ENCODE measurements at regions not wholly inside any gene's neighbourhood (a gene's known extent, or its start where the extent isn't known, plus 50 kb on each side); places are given as distances from the start of the nearest gene placed in this dataset.

DNA sequence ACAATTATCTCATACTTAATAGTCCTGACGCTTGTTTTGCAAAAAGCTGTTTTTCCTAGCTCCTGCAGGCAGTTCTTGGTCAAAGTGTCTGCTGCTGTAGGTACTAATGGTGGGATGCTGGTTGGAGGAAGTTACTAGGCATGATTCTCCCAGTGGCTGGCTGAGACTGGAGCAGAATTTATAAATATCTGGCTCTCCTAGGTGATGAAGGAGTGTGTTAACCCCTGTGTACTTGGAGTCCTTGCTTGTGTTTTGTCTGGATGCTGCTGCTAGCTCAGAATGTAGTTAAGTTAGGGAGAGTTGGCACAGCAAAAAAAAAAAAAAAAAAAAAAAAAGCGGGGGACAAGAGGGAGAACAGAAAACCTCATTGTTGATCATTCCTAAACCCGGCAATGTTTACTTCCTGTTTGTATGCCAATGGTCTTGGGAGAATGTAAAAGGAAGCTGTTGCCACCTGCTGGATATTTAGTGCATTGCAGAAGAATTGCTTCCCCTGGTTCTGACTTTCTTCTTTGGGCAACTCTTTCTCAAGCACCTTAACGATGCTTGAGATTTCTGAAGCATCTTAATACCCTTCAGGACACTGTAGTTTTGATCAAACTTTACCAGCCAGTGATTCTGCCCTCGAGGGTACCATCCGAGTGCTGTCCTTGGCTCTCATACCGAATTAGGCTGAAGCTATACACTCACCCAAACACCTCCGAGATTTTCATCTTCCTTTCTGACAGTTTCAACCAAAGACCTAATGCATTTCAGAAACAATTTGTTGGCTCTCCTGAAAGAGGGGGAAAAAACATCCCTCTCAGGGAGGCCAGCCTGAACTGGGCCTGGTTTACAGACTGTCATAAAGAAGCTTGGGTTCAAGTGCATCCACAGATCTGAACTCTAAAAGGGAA, 71.7 kb upstream of the WWC1 start:
- Histone ChIP-seq H3K27ac (no peak overlapping the region), H2AFZ (peak overlapping the region; percentile 47; the same call in 1 of the 2 replicates), H3K27me3 (replicated peaks; ENCODE audit: insufficient read depth) (no peaks in the 10 kb centered on the region), H3K9ac (peak overlapping the region; percentile 31), H3K9me2 (ENCODE audit: insufficient read depth) (no peaks in the 10 kb centered on the region), H4K20me1 (ENCODE audit: insufficient read depth) (no peaks in the 10 kb centered on the region), H3K36me3 (ENCODE audit: low read depth) (peaks cover 40% of the 10 kb centered on the region; the same call in 1 of the 2 replicates), H3K4me2 (ENCODE audit: unreplicated experiment) (peak overlapping the region; percentile 22), H3K4me1 (ENCODE audit: insufficient read depth) (no peaks in the 10 kb centered on the region), H3K4me3 (peak overlapping the region; percentile 5; the same call in 1 of the 2 replicates), H3K9me3 (ENCODE audit: low read depth) (no peaks in the 10 kb centered on the region), H3F3A (ENCODE audit: insufficient read depth) (peaks cover 13% of the 10 kb centered on the region; the same call in 1 of the 2 replicates), H3K79me2 (ENCODE audit: insufficient read depth) (0 out of 2 replicates have a peak, but pooled peaks cover 13% of the 10 kb centered on the region)
- DNase-seq: peak; percentile 78
- in situ Hi-C loops (cut with MboI): loop anchor here (10.0 kb wide), 1 partner anchor 635 kb away; no protein-coding TSS in a partner anchor
- TF ChIP-seq EZH2phosphoT487 (IDR thresholded peaks at IDR 0.05; ENCODE audit: insufficient read depth, low read depth): no peak
- TF ChIP-seq EZH2 (IDR thresholded peaks at IDR 0.05; ENCODE audit: insufficient read depth, poor library complexity, severe bottlenecking): no peak
- 28 to 29% methylated on average over 8 of the region's 8 CpGs for WGBS, 2 experiments (ENCODE audit: low coverage in 1 of 2, low lambda C conversion rate in 2 of 2, missing lambda C conversion rate in 2 of 2)

DNA sequence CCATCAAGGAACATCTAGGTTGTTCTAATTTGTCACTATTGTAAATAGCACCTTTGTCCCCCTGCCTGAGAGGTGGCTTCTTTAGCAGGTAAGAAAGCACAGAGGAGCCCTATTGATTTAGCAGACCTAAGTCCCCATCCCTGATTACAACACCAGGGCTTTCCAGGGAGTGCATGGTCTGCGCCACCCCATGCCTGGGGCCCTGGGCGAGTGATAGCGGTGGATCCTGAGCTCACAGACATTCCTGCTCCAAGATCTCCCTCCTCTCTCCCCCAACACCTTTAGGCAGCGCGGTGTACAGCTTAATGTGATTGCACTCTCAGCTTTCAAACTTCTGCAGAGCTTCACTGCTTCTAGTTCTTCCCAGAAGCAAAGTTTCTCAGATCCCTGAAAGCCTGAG, 67.4 kb upstream of the WWC1 start:
- in situ Hi-C loops (cut with MboI): no loop called here
- Histone ChIP-seq H3K4me1 (ENCODE audit: insufficient read depth) (0 out of 2 replicates have a peak, but pooled peaks cover 4% of the 10 kb centered on the region), H3K4me3 (no peak overlapping the region), H4K20me1 (ENCODE audit: insufficient read depth) (no peaks in the 10 kb centered on the region), H3K9ac (no peak overlapping the region), H3F3A (ENCODE audit: insufficient read depth) (0 out of 2 replicates have a peak, but pooled peaks cover 3% of the 10 kb centered on the region), H3K36me3 (ENCODE audit: low read depth) (peaks cover 42% of the 10 kb centered on the region), H2AFZ (no peak overlapping the region), H3K9me2 (ENCODE audit: insufficient read depth) (no peaks in the 10 kb centered on the region), H3K4me2 (ENCODE audit: unreplicated experiment) (no peak overlapping the region), H3K9me3 (ENCODE audit: low read depth) (no peaks in the 10 kb centered on the region), H3K27me3 (replicated peaks; ENCODE audit: insufficient read depth) (no peaks in the 10 kb centered on the region), H3K79me2 (ENCODE audit: insufficient read depth) (0 out of 2 replicates have a peak, but pooled peaks cover 13% of the 10 kb centered on the region), H3K27ac (no peak overlapping the region)
- WGBS, 2 experiments (ENCODE audit: low coverage in 1 of 2, low lambda C conversion rate in 2 of 2, missing lambda C conversion rate in 2 of 2): 75 to 89% methylated on average over 5 of the region's 5 CpGs
- DNase-seq: no peak
- TF ChIP-seq EZH2 (IDR thresholded peaks at IDR 0.05; ENCODE audit: insufficient read depth, poor library complexity, severe bottlenecking): no peak
- TF ChIP-seq EZH2phosphoT487 (IDR thresholded peaks at IDR 0.05; ENCODE audit: insufficient read depth, low read depth): no peak

DNA sequence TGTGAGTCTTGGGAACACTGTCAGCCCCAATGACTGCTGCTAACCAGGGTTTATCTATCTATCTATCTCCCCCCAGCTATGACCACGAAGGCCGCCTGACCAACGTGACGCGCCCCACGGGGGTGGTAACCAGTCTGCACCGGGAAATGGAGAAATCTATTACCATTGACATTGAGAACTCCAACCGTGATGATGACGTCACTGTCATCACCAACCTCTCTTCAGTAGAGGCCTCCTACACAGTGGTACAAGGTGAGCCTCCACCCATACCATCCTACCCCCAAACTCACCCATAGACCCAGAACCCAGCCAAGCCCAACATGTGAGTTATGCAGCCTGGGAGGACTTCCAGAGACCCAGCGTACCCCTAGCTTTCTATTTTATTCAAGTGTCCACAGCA, 65.4 kb upstream of the WWC1 start:
- Histone ChIP-seq H3K9ac (no peak overlapping the region), H3K4me3 (no peak overlapping the region), H3F3A (ENCODE audit: insufficient read depth) (no peaks in the 10 kb centered on the region), H3K27me3 (replicated peaks; ENCODE audit: insufficient read depth) (no peaks in the 10 kb centered on the region), H3K36me3 (ENCODE audit: low read depth) (peaks cover 45% of the 10 kb centered on the region), H3K4me2 (ENCODE audit: unreplicated experiment) (no peak overlapping the region), H3K79me2 (ENCODE audit: insufficient read depth) (0 out of 2 replicates have a peak, but pooled peaks cover 9% of the 10 kb centered on the region), H3K4me1 (ENCODE audit: insufficient read depth) (0 out of 2 replicates have a peak, but pooled peaks cover 4% of the 10 kb centered on the region), H2AFZ (no peak overlapping the region), H3K9me3 (ENCODE audit: low read depth) (no peaks in the 10 kb centered on the region), H4K20me1 (ENCODE audit: insufficient read depth) (no peaks in the 10 kb centered on the region), H3K27ac (no peak overlapping the region), H3K9me2 (ENCODE audit: insufficient read depth) (no peaks in the 10 kb centered on the region)
- in situ Hi-C loops (cut with MboI): no loop called here
- DNase-seq: no peak
- 86 to 87% methylated on average over 10 of the region's 10 CpGs for WGBS, 2 experiments (ENCODE audit: low coverage in 1 of 2, low lambda C conversion rate in 2 of 2, missing lambda C conversion rate in 2 of 2)
- TF ChIP-seq EZH2 (IDR thresholded peaks at IDR 0.05; ENCODE audit: insufficient read depth, poor library complexity, severe bottlenecking) (no peak), EZH2phosphoT487 (IDR thresholded peaks at IDR 0.05; ENCODE audit: insufficient read depth, low read depth) (no peak)

DNA sequence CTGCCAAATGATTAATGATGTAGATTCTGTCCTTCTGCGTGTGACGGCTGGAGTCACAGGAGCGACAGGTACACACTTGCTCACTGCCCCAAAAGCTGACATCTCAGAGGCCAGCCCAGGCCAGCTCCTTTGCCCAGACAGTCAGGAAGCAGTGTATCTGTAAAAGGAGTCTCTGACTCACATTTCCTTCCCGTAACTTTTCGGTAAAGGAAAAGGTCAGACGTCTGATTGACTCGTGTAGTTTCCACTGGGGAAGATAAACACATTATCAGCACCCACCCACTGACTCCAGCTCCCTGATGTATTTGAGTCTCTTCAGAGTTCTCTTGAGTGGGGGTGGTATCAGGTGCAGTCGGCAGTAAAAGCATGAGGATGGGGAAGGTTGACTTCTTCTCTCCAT, 64.4 kb upstream of the WWC1 start:
- H3K4me3 ChIP-seq: no peak overlapping the region
- H4K20me1 ChIP-seq (ENCODE audit: insufficient read depth): no peaks in the 10 kb centered on the region
- no peaks in the 10 kb centered on the region for H3K79me2 ChIP-seq (ENCODE audit: insufficient read depth)
- in situ Hi-C loops (cut with MboI): no loop called here
- 72 to 81% methylated on average over 8 of the region's 8 CpGs for WGBS, 2 experiments (ENCODE audit: low coverage in 1 of 2, low lambda C conversion rate in 2 of 2, missing lambda C conversion rate in 2 of 2)
- H3F3A ChIP-seq (ENCODE audit: insufficient read depth): no peaks in the 10 kb centered on the region
- H3K4me2 ChIP-seq (ENCODE audit: unreplicated experiment): peak overlapping the region; percentile 1
- no peaks in the 10 kb centered on the region for H3K9me3 ChIP-seq (ENCODE audit: low read depth)
- no peaks in the 10 kb centered on the region for H3K27me3 ChIP-seq (replicated peaks; ENCODE audit: insufficient read depth)
- H3K36me3 ChIP-seq (ENCODE audit: low read depth): peaks cover 39% of the 10 kb centered on the region
- no peak overlapping the region for H2AFZ ChIP-seq
- H3K9ac ChIP-seq: no peak overlapping the region
- peak; percentile 25 for DNase-seq
- H3K27ac ChIP-seq: no peak overlapping the region
- no peak for TF ChIP-seq EZH2 (IDR thresholded peaks at IDR 0.05; ENCODE audit: insufficient read depth, poor library complexity, severe bottlenecking)
- no peak for TF ChIP-seq EZH2phosphoT487 (IDR thresholded peaks at IDR 0.05; ENCODE audit: insufficient read depth, low read depth)
- H3K4me1 ChIP-seq (ENCODE audit: insufficient read depth): 0 out of 2 replicates have a peak, but pooled peaks cover 4% of the 10 kb centered on the region
- no peaks in the 10 kb centered on the region for H3K9me2 ChIP-seq (ENCODE audit: insufficient read depth)
